NCI-H1105 treated with DMSO at 0.1 percent for 48 hours (cell line): ENCODE measurements at regions not wholly inside any gene's neighbourhood (a gene's known extent, or its start where the extent isn't known, plus 50 kb on each side); places are given as distances from the start of the nearest gene placed in this dataset.

Source experiments
- DNase-seq: peaks from one replicate; lab custom pipeline; 2025; lab: John Stamatoyannopoulos, UW

DNA sequence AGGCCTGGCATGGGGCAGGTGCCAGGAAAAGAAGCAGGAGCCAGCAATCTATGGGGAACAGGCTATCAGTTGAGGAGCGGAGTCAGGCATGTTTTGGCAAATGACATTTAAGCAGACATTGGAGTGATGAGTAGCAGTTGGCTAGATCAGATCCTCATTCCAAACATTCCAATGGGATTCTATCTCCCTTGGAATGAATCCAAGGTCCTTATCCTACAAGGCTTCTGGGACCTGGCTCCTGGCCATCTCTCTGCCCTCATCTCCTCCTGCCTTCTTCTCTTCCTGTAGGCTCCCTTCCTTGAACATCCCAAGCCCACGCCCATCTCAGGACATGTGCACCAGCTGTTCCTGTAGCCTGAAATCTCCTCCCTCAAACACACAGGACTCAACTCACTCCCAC lies 1074.5 kb downstream of the TBC1D22A start:
- DNase-seq, result no peak

DNA sequence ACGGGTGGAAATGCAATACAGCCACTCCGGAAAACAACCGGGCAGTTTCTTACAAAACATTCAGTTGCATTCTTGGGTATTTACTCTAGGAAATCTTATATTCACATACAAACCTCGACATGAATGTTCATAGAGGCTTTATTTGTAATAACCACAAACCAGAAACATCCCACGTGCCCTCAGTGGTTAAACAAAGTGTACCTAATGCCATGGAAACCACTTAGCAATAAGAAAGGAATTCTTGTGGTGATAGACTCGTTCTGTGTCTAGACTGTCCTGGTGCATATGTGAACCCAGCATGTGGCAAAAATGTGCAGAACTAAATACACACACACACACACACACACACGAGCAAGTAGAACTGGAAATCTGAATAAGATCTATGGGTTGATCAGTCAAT lies 1073.3 kb downstream of the TBC1D22A start:
- DNase-seq, result no peak

DNA sequence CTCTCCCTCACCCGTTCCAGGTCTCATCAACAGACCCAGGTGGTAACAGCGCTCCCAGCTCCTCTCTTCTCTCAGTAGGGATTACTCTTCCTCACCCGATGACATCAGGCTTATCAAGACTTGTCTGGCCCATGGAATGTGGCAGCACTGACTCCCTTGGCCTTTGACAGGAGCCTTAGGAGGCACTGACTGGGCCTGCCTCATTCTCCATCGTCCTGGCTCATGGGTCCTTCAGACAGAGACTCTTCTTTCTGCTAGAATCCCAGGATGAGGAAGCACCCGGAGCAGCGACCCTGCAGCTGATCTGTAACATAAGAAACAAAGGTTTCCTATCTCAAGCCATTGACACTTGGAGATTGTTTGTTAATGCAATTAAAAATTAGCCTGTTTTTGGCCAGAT lies 1063.6 kb downstream of the TBC1D22A start:
- no peak for DNase-seq

DNA sequence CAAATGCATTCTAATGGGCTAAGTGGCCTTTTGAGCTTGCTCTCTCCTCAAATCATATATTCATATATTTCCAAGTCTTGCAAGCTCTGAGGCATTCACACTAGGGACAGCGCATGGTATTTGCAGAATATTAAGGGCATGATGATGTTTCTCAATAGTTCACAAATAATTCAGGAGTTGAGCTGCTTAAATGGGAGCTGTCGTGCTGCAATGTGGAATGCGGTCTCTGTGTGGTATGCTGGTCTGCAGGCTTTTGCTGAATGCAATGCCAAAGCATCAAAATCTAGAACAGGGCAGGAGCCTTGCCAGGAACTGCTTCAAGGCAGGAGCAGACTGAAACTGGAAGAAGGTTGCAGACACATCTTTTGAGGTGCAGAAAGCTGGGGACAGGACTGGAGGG lies 1060.0 kb downstream of the TBC1D22A start:
- no peak for DNase-seq

DNA sequence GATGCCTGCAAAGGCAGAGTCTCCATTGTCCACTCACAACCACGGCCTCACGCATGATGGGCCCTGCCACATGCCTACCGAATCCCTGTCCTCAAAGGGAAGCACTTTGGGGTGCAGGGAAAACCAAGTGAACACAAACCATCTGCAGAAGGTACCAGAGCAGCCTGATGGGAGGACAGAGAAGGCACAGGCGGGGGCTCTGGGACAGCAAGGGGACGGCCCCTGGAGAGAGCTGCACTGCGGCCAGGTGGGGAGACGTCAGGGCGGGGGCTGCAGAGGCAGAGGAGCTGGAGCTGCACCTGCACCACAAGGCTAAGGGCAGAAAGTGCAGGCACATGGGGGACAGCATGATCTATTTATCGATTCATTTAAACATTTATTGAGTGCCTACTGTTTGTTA lies 1056.0 kb downstream of the TBC1D22A start:
- DNase-seq, result no peak

DNA sequence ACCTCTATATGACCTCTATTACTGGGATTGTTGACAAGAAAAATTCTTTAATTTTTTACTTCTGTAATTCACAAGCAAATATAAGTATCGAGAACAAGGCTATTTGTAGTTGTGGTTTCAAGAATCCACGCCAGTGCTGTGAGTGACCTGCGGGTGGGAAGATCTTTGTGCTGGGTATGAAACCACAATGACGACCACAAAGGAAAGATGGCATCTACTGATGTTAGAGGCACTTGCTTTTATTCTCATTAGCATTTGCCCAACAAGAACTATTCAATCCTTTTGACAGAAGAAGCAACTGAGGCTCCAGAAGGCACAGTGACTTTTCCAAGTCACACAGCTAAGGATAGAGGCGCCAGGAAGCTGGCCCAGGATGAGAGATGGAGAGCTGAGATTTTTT lies 1054.9 kb downstream of the TBC1D22A start:
- no peak for DNase-seq

DNA sequence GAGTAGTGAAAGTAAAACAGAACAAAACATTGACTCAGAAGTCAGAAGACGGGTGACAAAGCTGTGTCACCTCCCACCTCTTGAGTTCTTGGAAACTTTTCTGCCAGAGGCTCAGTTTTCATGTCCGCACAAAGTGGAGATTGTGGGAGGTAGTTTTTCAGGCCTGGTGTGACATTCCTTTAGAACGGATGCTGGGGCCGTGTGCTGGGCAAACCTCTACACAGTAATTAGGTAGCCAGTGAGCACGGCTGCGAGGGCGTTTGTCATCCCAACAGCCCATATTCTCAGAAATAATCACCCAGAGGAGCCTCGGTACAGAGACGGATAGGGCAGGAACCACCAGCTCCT lies 1054.4 kb downstream of the TBC1D22A start:
- DNase-seq, result no peak

DNA sequence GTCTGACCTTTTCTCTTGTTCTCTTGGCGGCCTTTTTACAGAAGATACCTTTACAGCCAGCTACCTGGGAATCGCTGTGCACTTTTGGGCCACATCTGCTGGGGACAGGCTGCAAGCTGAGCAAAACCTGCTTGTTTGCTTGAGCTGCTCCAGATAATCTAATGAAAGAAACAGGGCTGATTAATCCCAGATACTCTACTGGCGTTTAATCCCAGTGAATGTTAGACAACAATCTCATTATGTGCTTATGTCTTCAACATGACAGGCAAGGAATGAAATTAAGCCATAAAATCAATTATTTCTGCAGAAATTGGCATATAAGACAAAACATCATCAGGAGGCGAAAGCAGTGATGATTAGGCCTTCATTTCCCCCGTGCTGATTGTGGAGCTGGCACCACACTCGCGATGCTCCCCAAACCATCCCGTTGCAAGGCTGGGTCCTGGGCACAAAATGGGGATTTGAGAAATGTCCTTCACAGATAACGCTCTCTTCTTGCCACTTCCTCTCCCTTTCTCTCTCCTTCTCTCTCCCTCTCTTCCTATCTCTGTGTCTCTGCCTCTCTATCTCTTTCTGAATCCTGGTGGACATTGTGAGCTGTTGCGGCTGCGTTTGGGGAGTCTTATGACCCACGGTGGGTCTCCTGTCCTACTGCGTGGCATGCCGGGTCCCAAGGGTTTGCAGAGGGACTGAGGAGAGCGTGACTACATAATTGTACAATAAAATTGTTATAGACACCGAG lies 1053.8 kb downstream of the TBC1D22A start:
- no peak for DNase-seq

DNA sequence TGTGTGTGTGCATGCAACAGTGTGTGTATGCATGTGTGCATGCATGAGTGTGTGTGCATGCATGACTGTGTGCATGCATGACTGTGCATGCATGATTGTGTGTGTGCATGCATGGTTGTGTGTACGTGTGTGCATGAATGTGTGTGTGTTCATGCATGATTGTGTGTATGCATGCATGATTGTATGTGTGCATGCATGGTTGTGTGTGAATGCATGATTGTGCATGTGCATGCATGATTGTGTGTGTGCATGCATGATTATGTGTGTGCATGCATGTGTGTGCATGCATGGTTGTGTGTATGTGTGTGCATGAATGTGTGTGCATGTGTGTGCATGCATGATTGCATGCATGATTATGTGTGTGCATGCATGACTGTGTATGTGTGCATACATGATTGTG lies 1052.0 kb downstream of the TBC1D22A start:
- DNase-seq, result no peak

DNA sequence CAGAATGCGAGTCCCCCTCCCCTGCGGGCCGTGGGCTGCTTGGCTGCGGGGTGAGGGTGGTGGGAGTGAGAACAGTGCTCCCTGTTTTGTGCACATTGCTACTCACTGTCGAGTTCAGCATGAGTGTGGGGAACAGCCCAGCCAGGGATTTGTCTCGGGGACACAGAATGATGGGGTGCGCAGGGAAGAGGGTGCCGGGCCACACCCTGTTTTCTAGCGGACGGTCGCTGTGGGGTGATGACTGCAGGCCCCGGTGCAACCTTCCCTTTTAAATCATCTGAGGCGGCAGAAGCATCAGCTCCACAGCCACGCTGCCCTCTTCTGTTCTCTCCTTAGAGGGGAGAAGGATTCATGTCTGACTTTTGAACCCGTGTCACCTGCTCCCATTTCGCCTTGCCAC lies 1051.2 kb downstream of the TBC1D22A start:
- no peak for DNase-seq

DNA sequence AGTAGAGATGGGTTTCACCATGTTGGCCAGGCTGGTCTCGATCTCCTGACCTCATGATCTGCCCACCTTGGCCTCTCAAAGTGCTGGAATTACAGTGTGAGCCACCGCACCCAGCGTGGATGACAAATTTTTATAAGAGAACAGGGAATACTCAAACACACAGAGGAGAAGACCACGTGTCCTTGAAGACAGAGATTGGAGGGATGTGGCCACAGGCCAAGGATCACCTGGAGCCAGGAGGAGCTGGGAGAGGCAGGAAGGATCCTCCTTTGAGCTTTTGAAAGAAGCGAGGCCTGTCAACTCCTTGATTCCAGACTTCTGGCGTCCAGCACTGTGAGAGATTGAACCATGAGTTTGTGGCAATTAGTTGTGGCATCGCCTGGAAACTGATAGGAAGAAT lies 1049.5 kb downstream of the TBC1D22A start:
- DNase-seq, result no peak

DNA sequence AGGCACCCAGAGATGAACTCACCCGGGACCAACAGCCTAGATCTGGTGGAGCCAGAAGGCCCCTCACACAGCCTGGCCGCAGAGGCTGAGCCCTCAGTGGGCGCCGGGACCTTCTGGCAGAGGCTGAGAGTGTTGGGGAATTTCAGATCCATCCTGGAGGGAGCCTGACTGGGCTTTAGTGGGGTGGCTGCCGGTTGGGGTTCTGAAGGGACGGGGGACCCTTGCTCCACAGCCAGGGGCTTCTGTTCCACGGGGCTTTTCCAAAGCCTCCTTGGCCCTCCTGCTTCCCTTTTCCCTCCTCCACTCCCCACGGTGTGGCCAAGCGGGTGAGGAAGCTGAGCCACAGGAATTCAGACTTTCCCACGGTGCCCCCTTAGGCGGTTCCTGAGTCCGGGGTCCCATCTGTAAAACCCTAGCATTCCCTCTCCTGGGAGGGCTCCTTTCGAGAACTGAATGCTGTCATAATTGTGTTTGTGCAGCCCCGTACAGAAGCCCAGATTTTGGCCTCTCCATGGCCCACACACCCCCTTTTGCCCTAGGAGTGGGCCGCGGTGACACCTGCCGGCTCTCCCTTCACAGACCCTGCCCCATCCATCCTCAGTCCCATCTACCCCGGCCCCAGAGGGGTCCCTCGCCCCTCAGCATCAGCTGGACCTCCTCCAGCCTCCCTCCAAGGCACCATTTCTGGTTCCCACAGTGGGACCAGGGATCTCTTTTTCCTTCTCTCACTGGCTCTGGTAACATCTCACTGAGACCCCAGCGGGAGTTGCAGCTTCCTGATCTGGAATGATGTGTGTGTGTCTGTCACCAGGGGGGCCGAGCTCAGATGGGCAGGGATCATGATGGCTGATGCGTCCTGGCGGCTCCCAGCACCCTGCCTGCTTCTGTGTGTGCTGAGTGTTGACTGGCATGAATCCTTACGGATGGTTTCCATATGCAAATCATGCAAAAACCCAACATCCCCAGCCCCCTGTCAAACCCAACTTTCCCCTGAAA lies 1048.4 kb downstream of the TBC1D22A start:
- no peak for DNase-seq

DNA sequence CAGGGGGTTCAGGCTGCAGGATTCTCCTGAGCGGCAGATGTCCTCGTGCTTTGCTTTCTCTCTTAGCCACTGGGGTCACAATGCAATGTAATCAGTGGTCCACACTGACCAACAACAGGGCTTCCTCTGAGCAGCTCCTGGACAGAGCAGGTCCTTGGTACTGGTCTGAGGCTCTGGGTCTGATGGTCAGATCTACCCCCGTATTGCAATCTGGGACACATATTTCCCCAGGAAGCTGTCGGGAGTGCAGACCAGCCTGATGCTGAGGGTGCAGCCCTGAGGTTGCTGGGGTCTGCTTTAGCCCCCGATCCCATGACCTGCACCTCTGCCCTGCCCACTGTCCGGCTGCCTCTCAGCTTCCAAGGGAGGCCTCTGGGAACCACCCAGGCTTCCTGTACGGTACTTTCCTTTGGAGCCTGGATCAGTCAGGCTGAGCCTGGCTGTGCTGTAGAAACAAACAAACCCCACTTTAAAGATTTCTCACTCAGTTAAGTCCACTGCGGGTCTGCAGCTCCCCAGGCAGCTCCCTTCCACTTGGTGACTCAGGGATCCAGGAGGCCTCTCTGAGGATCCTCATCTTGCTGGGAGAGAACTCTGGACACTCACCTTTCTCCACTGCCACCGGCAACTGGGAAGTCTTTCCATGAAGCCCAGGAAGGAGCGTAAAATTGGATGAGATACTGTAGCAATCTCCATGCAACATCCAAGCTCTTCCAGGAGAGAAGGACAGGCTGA lies 1046.6 kb downstream of the TBC1D22A start:
- DNase-seq, result no peak

DNA sequence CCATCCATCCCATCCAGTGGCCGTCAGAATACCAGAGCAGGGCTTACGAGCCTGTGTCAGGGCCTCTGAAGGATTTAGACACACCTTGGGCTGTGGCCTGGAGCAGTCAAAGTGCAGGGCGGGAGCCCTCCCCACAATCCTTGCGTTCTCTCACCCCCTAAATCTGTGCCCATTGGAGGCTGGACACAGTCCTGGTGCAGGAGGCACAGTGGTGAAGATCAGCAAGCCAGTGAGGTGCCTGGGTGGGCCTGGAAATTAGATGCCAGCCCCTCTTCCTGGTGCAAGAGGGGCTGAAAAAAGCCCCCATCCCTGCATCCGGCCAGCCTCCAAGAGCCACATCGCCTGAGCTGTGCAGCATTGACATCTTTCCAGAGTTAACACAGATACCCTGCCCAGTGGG lies 1045.8 kb downstream of the TBC1D22A start:
- DNase-seq, result no peak

DNA sequence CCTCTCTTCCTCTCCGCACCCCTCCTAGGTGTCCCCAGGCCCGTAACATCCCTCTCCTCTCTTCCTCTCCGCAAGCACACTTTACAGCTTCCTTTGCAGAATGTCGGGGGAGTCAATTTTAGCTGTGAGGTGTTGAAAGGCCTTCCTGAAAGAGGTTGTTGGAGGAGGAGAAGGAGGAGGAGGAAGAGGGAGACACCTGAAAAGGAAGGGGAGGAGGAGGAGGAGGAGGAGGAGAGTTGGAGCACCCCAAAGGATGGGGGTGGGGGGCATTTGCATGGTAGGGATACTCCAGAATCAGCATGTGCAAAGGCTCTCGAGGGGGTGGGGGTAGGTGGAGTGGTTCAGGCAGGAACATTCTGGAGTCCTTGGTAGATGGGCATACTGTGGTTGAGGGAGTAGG lies 1045.1 kb downstream of the TBC1D22A start:
- DNase-seq, result no peak

DNA sequence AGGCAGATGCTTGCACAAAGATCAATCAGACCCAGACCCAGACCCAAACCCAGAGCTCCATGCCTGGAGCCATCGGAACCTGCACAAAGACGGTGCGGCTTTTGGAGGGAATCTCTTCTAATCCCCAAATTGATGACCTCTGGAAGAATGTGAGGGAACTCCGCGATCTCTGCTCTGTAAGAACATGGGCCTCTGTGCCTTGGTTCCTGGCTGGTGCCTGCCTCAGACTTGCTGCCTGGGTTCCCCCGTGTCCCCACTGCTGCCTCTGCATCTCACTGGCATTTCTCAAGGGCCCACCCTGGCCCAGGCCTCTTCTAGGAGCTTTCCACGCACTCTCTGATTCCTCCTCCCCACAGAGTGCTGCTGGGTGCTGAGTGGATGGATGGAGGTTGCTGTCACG lies 1044.4 kb downstream of the TBC1D22A start:
- no peak for DNase-seq

DNA sequence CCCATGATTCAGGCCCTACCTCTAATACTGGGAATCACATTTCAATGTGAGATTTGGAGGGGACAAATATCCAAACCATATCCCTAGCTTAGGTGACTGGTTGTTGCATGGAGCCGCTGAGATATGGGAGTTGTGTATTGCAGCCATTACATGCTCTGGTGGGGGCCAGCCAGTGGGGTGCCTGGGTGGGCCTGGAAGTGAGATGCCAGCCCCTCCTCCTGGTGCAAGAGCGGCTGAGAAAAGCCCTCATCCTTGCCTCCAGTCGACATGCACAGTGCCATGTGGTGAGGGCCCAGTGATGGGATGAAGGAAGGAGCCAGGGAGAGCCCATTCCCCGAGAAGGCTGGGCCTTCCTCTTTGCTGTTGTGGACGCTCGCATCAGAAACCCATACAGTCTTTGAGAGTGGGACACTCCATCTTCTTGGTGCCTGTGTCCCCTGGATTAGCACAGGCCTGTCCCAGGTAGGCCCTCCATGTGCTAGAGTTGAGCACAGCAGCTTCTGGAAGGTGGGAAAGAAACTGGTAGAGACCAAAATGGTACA lies 1043.0 kb downstream of the TBC1D22A start:
- DNase-seq, result no peak

DNA sequence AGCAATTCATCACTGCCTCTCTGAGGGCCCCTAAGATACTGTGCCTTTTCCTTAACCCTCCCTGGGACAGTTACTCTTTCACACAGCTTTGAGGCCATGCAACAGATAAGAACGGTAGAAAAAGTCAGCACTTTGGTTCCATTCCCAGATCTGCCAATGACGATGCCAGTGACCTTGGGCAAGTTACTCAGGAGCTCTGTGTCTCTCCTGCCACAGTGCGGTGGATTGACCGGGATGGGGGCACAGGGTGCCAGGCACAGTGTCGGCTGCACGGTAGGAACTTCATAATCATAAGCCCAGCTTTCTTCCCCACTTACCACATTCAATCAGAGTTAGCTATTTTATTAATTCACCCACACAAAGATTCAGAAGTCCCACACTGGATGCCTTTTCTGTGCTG lies 1041.8 kb downstream of the TBC1D22A start:
- DNase-seq, result no peak

DNA sequence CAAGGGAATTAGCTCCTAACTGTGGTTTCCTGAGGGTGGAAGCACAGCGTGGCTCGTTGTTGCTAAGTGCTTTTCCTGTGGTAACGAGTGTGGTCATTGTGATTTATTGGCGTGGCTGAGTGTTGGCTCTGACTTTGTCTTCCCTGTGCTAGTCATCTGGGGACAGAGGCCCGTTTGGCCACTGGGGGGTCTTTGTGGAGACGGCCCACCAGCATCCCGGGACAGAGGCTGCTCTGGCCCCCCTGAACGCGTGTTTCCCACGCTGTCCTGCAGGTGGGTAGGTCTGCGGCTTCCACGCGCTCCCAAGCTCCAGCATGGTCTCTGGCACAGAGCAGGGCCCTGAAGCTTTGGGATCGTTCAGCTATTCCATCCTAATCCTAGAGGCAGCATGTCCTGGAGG lies 1040.0 kb downstream of the TBC1D22A start:
- no peak for DNase-seq

DNA sequence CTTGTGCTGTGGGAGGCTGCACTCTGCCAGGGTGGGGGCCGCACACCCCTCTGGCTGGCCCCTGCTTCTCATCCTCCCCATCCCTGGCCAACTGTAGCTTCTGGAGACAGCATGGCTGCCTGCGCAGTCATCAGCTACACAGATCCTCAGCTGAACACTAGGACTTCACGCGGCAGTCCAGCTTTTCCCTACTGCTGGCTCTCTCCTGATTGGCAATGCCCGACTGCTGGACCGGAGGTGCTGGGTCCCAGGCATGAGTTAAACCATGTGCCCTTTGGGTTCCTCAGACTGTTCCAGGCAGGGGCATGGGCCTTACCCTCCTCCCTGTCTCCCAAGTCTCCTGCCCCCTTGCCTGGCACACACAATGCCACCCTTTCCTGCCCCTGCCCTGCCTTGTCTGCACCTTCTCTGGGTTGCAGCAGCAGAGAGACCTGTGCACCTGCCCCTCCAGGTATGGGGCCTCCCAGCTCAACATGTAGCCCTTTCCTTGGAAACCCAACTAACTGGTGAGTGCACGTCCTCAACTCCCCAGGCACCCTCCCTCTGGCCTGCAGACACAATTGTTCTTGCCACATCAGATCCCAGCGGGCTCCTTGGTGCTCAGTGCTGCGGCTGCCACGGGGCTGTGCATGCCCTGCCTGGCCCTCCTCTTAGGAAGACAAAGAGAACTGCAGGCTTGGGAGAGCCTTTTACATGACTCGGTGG lies 1039.2 kb downstream of the TBC1D22A start:
- DNase-seq, result no peak

DNA sequence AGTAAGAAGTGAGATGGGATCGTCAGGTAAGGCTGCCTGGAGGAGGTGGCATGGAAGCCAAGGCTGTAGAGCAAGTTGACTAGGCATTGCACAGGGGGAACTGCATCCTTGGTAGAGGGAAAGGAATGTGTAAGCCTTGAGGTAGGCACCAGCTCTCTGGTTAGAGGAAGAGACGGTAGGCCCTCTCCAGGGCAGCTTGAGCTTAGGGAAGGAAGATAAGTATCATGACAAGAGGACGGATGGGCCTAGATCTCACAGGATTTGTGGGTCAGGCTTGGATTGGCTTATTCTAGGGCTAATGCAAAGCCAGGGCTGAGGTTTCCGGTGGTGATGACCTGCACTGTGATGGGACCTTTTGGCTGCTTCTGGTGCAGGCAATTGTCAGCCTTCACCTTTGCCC lies 1035.8 kb downstream of the TBC1D22A start:
- no peak for DNase-seq
